GM12891 (cell line): ENCODE measurements at regions not wholly inside any gene's neighbourhood (a gene's known extent, or its start where the extent isn't known, plus 50 kb on each side); places are given as distances from the start of the nearest gene placed in this dataset.

Experiments
- POLR2A ChIP-seq: IDR thresholded peaks from 2 replicates; pipeline ENCODE4 v1.6.1; 2011; ENCODE audit warnings: low read depth, low read length, control low read depth
- POLR2AphosphoS5 ChIP-seq: IDR thresholded peaks from 2 replicates; pipeline ENCODE4 v1.6.1; 2011; ENCODE audit warnings: low read depth, low read length, control low read depth
- TAF1 ChIP-seq: IDR thresholded peaks from 2 replicates; pipeline ENCODE4 v1.6.1; 2011; ENCODE audit warnings: low read depth, low read length, control low read depth

- TF ChIP-seq POLR2AphosphoS5 (no peak), TAF1 (no peak), POLR2A (no peak)
Observed at GRCh38 chr9:2253636-2254580, 238.8 kb downstream of the SMARCA2 start.
